ENCODE measurements at regions not wholly inside any gene's neighbourhood (a gene's known extent, or its start where the extent isn't known, plus 50 kb on each side); places are given as distances from the start of the nearest gene placed in this dataset.
"Not testable (repeated sequence)": the region's sequence is repeated elsewhere in the genome, so short reads cannot be mapped to it uniquely, and the experiment has no call there.

DNA sequence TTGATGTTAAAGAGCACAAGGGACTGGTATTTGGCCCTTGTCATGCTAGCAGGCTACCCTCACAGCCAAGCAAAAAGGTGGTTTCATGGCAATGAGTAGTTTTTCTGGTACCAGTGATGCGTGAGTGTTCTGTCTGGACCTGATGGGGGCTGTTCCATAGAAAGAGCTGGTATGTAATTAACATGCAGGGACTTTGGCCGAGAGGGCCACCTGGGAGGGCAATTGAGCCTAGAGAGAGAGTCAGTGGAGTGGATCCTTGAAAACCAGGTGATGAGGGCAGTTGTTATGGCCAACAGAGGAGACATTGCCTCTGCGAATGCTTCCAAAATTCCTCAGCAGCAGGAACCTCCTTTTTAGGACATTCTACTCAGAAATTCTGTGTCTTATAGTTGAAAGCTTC, 383.3 kb downstream of the PSAT1 start:
- H3K9me3 ChIP-seq (ENCODE audit: control insufficient read depth in 2 of 2, low read length in 2 of 2): no peaks in the 10 kb centered on the region
- no peaks in the 10 kb centered on the region for H3K27me3 ChIP-seq (ENCODE audit: control insufficient read depth in 1 of 2, insufficient read depth in 2 of 2, low read length in 2 of 2)
- H3K27ac ChIP-seq (ENCODE audit: low read length): no peak overlapping the region
- H3K36me3 ChIP-seq (ENCODE audit: control insufficient read depth in 2 of 2, insufficient read depth in 2 of 2, low read length in 2 of 2): no peaks in the 10 kb centered on the region
- no peaks in the 10 kb centered on the region for H3K4me1 ChIP-seq (ENCODE audit: control insufficient read depth, insufficient read depth, low read length)
- H3K9ac ChIP-seq (ENCODE audit: low read length in 2 of 2): no peak overlapping the region
- no peak overlapping the region for H3K4me3 ChIP-seq (ENCODE audit: low read length in 2 of 2)

DNA sequence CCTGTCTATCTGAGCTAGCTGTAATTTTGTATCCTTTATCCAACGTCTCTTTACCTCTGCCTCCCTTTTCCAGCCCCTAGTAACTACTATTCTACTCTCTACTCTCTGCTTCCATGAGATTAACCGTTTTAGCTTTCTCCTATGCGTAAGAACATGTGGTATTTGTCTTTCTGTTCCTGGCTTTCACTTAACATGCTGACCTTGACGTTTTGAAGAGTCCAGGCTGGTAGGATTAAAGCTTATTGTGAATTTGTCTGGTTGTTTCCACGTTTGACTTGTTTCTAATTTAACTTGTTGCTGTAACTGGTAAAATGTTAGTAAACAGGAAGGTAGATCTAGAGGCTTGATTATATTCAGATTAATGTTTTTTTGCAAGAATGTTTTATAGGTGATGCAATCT, 385.3 kb downstream of the PSAT1 start:
- H3K9me3 ChIP-seq (ENCODE audit: control insufficient read depth in 2 of 2, low read length in 2 of 2): no peaks in the 10 kb centered on the region
- no peak overlapping the region for H3K27ac ChIP-seq (ENCODE audit: low read length)
- H3K4me3 ChIP-seq (ENCODE audit: low read length in 2 of 2): no peak overlapping the region
- H3K27me3 ChIP-seq (ENCODE audit: control insufficient read depth in 1 of 2, insufficient read depth in 2 of 2, low read length in 2 of 2): no peaks in the 10 kb centered on the region
- H3K4me1 ChIP-seq (ENCODE audit: control insufficient read depth, insufficient read depth, low read length): no peaks in the 10 kb centered on the region
- no peak overlapping the region for H3K9ac ChIP-seq (ENCODE audit: low read length in 2 of 2)
- no peaks in the 10 kb centered on the region for H3K36me3 ChIP-seq (ENCODE audit: control insufficient read depth in 2 of 2, insufficient read depth in 2 of 2, low read length in 2 of 2)

DNA sequence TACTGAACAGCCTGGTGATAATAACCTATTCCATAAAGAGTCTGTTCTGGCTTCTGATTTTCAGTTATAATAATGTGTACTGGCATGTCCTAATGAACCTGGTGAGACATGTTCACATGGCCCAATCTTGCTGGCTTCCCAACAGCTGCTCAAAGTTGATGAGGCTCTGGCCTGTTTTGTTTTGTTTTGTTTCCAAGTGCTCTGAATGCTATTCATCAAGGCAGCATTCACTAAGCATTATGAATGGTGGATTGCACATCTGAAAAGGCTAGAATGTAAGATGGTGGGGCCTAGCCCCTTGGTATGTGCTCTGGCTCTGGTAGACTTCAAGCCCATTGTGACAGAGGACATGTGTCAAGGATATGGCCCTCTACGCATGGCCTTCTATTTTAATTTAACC, 388.5 kb downstream of the PSAT1 start:
- Histone ChIP-seq H3K9ac (ENCODE audit: low read length in 2 of 2) (no peak overlapping the region), H3K36me3 (ENCODE audit: control insufficient read depth in 2 of 2, insufficient read depth in 2 of 2, low read length in 2 of 2) (no peaks in the 10 kb centered on the region), H3K27ac (ENCODE audit: low read length) (no peak overlapping the region), H3K27me3 (ENCODE audit: control insufficient read depth in 1 of 2, insufficient read depth in 2 of 2, low read length in 2 of 2) (no peaks in the 10 kb centered on the region), H3K9me3 (ENCODE audit: control insufficient read depth in 2 of 2, low read length in 2 of 2) (no peaks in the 10 kb centered on the region), H3K4me3 (ENCODE audit: low read length in 2 of 2) (no peak overlapping the region), H3K4me1 (ENCODE audit: control insufficient read depth, insufficient read depth, low read length) (no peaks in the 10 kb centered on the region)

DNA sequence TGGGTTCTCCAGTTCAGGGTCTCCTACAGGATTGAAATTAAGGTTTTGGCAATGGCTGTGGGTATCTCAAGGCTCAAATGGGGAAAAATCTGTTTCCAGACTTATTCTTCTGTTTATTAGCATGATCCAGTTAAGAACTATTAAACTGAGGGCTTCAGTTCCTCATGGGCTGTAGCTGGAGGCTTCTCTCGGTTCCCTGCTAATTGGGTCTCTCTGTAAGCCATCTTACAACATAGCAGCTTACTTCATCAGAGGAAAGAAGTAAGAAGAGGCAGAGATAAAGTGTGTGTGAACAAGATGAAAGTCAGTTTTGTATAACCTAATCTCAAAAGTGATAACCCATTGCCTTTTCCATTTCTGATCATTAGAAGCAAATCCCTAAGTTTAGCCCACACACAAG, 391.9 kb downstream of the PSAT1 start:
- no peak overlapping the region for H3K4me3 ChIP-seq (ENCODE audit: low read length in 2 of 2)
- H3K27me3 ChIP-seq (ENCODE audit: control insufficient read depth in 1 of 2, insufficient read depth in 2 of 2, low read length in 2 of 2): no peaks in the 10 kb centered on the region
- no peaks in the 10 kb centered on the region for H3K4me1 ChIP-seq (ENCODE audit: control insufficient read depth, insufficient read depth, low read length)
- no peaks in the 10 kb centered on the region for H3K36me3 ChIP-seq (ENCODE audit: control insufficient read depth in 2 of 2, insufficient read depth in 2 of 2, low read length in 2 of 2)
- H3K9me3 ChIP-seq (ENCODE audit: control insufficient read depth in 2 of 2, low read length in 2 of 2): no peaks in the 10 kb centered on the region
- no peak overlapping the region for H3K27ac ChIP-seq (ENCODE audit: low read length)
- H3K9ac ChIP-seq (ENCODE audit: low read length in 2 of 2): no peak overlapping the region

DNA sequence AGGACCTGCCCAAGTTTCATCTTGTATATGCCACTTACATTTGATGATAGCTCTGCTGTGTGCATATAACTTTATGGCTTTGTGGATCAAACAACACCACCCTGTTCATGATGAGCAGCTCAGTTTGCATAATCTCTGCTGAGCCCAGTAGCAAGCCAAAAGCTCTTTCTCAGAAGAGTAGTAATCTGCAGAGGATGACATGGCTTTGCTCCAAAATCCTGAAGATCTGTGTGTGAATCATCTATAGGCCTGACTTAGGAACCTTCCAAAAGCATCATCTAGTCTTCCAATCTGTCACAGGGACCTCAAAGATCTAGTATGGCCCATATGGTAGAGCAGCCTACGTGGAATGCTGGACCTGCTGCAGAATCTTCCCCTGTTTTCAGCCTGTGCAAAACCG, 394.6 kb downstream of the PSAT1 start:
- H3K9me3 ChIP-seq (ENCODE audit: control insufficient read depth in 2 of 2, low read length in 2 of 2): no peaks in the 10 kb centered on the region
- no peak overlapping the region for H3K9ac ChIP-seq (ENCODE audit: low read length in 2 of 2)
- no peak overlapping the region for H3K4me3 ChIP-seq (ENCODE audit: low read length in 2 of 2)
- H3K4me1 ChIP-seq (ENCODE audit: control insufficient read depth, insufficient read depth, low read length): no peaks in the 10 kb centered on the region
- no peak overlapping the region for H3K27ac ChIP-seq (ENCODE audit: low read length)
- H3K27me3 ChIP-seq (ENCODE audit: control insufficient read depth in 1 of 2, insufficient read depth in 2 of 2, low read length in 2 of 2): no peaks in the 10 kb centered on the region
- no peaks in the 10 kb centered on the region for H3K36me3 ChIP-seq (ENCODE audit: control insufficient read depth in 2 of 2, insufficient read depth in 2 of 2, low read length in 2 of 2)

DNA sequence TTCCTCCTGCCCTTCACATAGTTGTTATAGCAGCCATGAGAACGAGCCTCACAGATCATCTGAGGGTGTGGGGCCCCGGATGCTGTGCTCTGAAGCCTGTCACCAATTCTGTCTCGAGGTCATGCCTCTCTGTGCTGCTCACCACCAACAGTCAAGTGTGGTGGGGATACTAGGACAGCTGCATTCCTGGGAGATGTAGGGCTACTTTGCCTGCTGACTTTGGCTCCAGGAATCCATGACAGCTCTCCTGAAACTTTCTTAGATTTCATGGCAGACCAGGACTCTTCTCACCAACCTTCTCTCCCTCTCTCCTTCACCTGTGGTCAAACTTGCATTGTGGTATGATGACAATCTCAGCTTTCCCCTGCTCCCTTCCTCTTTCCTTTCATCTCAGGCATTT, 395.9 kb downstream of the PSAT1 start:
- Histone ChIP-seq H3K36me3 (ENCODE audit: control insufficient read depth in 2 of 2, insufficient read depth in 2 of 2, low read length in 2 of 2) (no peaks in the 10 kb centered on the region), H3K4me3 (ENCODE audit: low read length in 2 of 2) (no peak overlapping the region), H3K27ac (ENCODE audit: low read length) (no peak overlapping the region), H3K9ac (ENCODE audit: low read length in 2 of 2) (no peak overlapping the region), H3K9me3 (ENCODE audit: control insufficient read depth in 2 of 2, low read length in 2 of 2) (no peaks in the 10 kb centered on the region), H3K4me1 (ENCODE audit: control insufficient read depth, insufficient read depth, low read length) (no peaks in the 10 kb centered on the region), H3K27me3 (ENCODE audit: control insufficient read depth in 1 of 2, insufficient read depth in 2 of 2, low read length in 2 of 2) (no peaks in the 10 kb centered on the region)

DNA sequence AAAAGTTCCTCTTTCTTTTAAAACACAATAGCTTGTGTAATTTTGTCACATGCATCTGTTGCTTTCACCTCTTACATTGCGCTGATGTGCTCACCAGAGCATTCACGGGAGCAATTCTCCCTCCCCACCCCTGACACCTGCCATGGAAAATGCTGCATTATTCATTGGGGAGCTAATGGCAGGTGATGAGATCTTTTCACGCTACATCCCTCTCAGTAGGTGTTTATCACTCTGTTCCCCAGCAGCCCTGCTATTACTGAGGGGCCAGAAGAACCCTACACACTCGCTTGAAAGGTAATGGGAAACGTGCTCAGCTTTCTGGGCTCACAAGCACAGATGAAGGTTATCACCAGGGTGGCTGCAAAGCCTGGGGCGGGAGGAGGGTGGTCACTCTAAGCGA, 398.0 kb downstream of the PSAT1 start:
- H3K27me3 ChIP-seq (ENCODE audit: control insufficient read depth in 1 of 2, insufficient read depth in 2 of 2, low read length in 2 of 2): no peaks in the 10 kb centered on the region

DNA sequence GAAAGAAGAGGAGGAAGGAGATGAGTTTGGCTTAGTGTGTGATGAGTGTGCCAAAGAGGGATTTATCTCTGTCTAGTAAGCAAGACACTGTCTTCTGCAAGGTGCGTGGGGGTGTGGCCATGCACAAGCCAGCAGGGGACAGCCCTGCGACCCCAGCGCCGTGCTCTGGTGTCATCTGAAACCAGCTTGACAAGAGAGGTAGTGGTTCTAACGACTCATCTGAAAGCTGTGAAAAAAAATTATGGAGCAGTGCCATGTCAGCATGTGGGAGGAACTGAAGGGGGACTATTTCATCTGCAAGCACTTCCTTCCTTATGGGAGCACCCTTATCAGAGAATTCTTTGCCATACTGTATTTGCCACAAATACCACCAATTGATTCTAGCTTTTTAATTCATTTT, 398.6 kb downstream of the PSAT1 start:
- H3K36me3 ChIP-seq (ENCODE audit: control insufficient read depth in 2 of 2, insufficient read depth in 2 of 2, low read length in 2 of 2): no peaks in the 10 kb centered on the region
- H3K9ac ChIP-seq (ENCODE audit: low read length in 2 of 2): no peak overlapping the region
- H3K4me1 ChIP-seq (ENCODE audit: control insufficient read depth, insufficient read depth, low read length): no peaks in the 10 kb centered on the region
- no peaks in the 10 kb centered on the region for H3K9me3 ChIP-seq (ENCODE audit: control insufficient read depth in 2 of 2, low read length in 2 of 2)
- no peak overlapping the region for H3K4me3 ChIP-seq (ENCODE audit: low read length in 2 of 2)
- H3K27ac ChIP-seq (ENCODE audit: low read length): no peak overlapping the region
- H3K27me3 ChIP-seq (ENCODE audit: control insufficient read depth in 1 of 2, insufficient read depth in 2 of 2, low read length in 2 of 2): no peaks in the 10 kb centered on the region

More for the DNA sequence above, 398.0 kb downstream of the PSAT1 start:
- Histone ChIP-seq H3K9me3 (ENCODE audit: control insufficient read depth in 2 of 2, low read length in 2 of 2) (no peaks in the 10 kb centered on the region), H3K4me1 (ENCODE audit: control insufficient read depth, insufficient read depth, low read length) (no peaks in the 10 kb centered on the region), H3K27ac (ENCODE audit: low read length) (no peak overlapping the region), H3K9ac (ENCODE audit: low read length in 2 of 2) (no peak overlapping the region), H3K36me3 (ENCODE audit: control insufficient read depth in 2 of 2, insufficient read depth in 2 of 2, low read length in 2 of 2) (no peaks in the 10 kb centered on the region), H3K4me3 (ENCODE audit: low read length in 2 of 2) (no peak overlapping the region)

DNA sequence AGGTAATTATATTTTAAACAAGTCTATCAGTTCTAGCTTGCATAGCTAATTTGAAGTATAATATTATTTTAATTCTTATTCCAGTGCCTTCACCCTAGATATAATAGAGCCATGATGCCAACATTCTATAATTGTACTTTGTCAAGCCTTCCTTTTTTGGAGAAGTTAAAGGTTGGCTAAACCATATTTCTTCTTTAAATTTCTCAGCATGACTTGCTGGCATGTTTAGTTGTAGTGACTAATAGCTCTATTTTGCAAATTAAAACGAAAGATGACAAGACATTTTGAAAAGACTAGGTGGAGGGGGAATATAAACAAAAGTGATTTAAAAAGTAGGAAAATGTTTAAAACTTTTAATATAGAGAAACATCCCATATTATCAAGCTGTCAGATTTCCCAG, 400.7 kb downstream of the PSAT1 start:
- no peaks in the 10 kb centered on the region for H3K27me3 ChIP-seq (ENCODE audit: control insufficient read depth in 1 of 2, insufficient read depth in 2 of 2, low read length in 2 of 2)
- H3K9ac ChIP-seq (ENCODE audit: low read length in 2 of 2): no peak overlapping the region
- no peak overlapping the region for H3K4me3 ChIP-seq (ENCODE audit: low read length in 2 of 2)
- H3K36me3 ChIP-seq (ENCODE audit: control insufficient read depth in 2 of 2, insufficient read depth in 2 of 2, low read length in 2 of 2): no peaks in the 10 kb centered on the region
- H3K27ac ChIP-seq (ENCODE audit: low read length): no peak overlapping the region
- H3K9me3 ChIP-seq (ENCODE audit: control insufficient read depth in 2 of 2, low read length in 2 of 2): no peaks in the 10 kb centered on the region
- no peaks in the 10 kb centered on the region for H3K4me1 ChIP-seq (ENCODE audit: control insufficient read depth, insufficient read depth, low read length)

DNA sequence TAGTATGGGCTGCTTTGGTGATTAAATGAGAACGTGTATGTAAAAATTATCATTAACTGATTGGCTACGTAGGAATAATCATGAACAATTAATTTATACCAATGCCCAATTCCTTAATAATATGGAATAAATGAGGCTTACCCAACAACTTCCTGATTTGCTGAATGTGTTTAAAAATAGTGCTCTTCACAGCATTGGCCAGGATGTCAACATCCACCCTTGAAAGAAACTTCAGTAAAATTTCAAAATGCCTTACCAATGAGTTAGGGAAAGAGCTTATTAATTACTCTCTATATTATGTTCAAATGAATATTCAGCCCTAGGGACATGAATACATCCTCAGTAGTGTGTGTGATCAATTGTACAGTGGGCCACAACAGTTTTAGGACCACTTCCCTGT, 401.4 kb downstream of the PSAT1 start:
- Histone ChIP-seq H3K4me3 (ENCODE audit: low read length in 2 of 2) (no peak overlapping the region), H3K4me1 (ENCODE audit: control insufficient read depth, insufficient read depth, low read length) (no peaks in the 10 kb centered on the region), H3K9ac (ENCODE audit: low read length in 2 of 2) (no peak overlapping the region), H3K9me3 (ENCODE audit: control insufficient read depth in 2 of 2, low read length in 2 of 2) (no peaks in the 10 kb centered on the region), H3K27ac (ENCODE audit: low read length) (no peak overlapping the region), H3K27me3 (ENCODE audit: control insufficient read depth in 1 of 2, insufficient read depth in 2 of 2, low read length in 2 of 2) (no peaks in the 10 kb centered on the region), H3K36me3 (ENCODE audit: control insufficient read depth in 2 of 2, insufficient read depth in 2 of 2, low read length in 2 of 2) (no peaks in the 10 kb centered on the region)

DNA sequence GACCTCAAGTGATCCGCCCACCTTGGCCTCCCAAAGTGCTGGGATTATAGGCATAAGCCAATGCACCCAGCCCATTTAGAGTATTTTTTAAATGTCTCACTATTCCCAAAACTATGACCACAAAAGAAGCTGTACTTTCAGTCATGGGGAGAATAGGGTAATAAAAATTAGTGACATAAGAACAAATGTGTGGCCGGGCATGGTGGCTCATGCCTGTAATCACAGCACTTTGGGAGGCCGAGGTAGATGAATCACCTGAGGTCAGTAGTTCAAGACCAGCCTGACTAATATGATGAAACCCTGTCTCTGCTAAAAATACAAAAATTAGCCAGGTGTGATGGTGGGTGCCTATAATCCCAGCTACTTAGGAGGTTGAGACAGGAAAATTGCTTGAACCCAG, 402.3 kb downstream of the PSAT1 start:
- H3K4me3 ChIP-seq (ENCODE audit: low read length in 2 of 2); H3K9ac ChIP-seq (ENCODE audit: low read length in 2 of 2); H3K27me3 ChIP-seq (ENCODE audit: control insufficient read depth in 1 of 2, insufficient read depth in 2 of 2, low read length in 2 of 2); H3K4me1 ChIP-seq (ENCODE audit: control insufficient read depth, insufficient read depth, low read length); H3K27ac ChIP-seq (ENCODE audit: low read length); H3K36me3 ChIP-seq (ENCODE audit: control insufficient read depth in 2 of 2, insufficient read depth in 2 of 2, low read length in 2 of 2); H3K9me3 ChIP-seq (ENCODE audit: control insufficient read depth in 2 of 2, low read length in 2 of 2): not testable (repeated sequence)

DNA sequence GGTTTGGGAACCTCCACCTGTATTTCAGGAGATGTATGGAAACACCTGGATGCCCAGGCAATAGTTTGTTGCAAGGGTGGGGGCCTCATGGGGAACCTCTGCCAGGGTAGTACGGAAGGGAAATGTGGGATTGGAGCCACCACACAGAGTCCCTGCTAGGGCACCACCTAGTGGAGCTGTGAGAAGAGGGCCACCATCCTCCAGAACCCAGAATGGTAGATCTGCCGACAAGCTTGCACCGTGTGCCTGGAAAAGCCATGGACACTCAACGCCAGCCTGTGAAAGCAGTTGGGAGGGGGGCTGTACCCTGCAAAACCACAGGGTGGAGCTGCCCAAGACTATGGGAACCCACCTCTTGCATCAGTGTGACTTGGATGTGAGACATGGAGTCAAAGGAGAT, 407.2 kb downstream of the PSAT1 start:
- H3K27ac ChIP-seq (ENCODE audit: low read length); H3K9me3 ChIP-seq (ENCODE audit: control insufficient read depth in 2 of 2, low read length in 2 of 2); H3K4me1 ChIP-seq (ENCODE audit: control insufficient read depth, insufficient read depth, low read length); H3K36me3 ChIP-seq (ENCODE audit: control insufficient read depth in 2 of 2, insufficient read depth in 2 of 2, low read length in 2 of 2); H3K4me3 ChIP-seq (ENCODE audit: low read length in 2 of 2); H3K27me3 ChIP-seq (ENCODE audit: control insufficient read depth in 1 of 2, insufficient read depth in 2 of 2, low read length in 2 of 2); H3K9ac ChIP-seq (ENCODE audit: low read length in 2 of 2): not testable (repeated sequence)
